ENCODE measurements at regions not wholly inside any gene's neighbourhood (a gene's known extent, or its start where the extent isn't known, plus 50 kb on each side); places are given as distances from the start of the nearest gene placed in this dataset.
"Not testable (repeated sequence)": the region's sequence is repeated elsewhere in the genome, so short reads cannot be mapped to it uniquely, and the experiment has no call there.

GRCh38 chr12:25341877-25342276, 91.1 kb upstream of the KRAS start:
- POLR2A ChIA-PET; H3K4me3 ChIP-seq (ENCODE audit: low read depth, low read length); H3K4me1 ChIP-seq (ENCODE audit: control insufficient read depth, insufficient read depth, low read length); H3K9me3 ChIP-seq (ENCODE audit: control insufficient read depth, insufficient read depth, low read depth, low read length); H3K27ac ChIP-seq (ENCODE audit: extremely low read depth, low read depth, low read length); CTCF ChIA-PET; H3K36me3 ChIP-seq (ENCODE audit: control insufficient read depth in 2 of 2, insufficient read depth in 1 of 2, low read length in 2 of 2): not testable (repeated sequence)
- peak; percentile 28; the same call in 1 of the 2 replicates for TF ChIP-seq SP2 (tag by site-specific recombination; IDR thresholded peaks at IDR 0.05)

DNA sequence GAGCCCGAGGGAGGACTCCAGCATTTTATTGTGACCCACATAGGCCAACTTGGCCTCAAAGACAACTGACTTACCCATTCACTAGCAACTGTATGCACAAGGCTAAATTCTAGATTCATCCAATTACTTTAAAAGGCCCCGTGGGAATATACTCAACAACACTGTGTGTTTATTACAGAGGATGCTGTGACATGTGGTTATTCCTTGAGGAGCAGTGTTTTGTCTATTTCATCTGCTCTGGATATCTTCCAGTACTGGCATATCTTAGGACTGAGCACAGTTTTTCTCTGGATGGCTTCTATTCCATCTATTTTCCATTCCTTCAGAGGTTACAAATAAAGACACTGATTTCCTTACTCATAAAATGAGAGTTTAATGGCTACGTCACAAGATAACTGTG, 87.2 kb upstream of the KRAS start:
- no peak for TF ChIP-seq TCF7L2 (IDR thresholded peaks at IDR 0.05; ENCODE audit: borderline replicate concordance, low read depth, low read length)
- TF ChIP-seq, protein P1, sequence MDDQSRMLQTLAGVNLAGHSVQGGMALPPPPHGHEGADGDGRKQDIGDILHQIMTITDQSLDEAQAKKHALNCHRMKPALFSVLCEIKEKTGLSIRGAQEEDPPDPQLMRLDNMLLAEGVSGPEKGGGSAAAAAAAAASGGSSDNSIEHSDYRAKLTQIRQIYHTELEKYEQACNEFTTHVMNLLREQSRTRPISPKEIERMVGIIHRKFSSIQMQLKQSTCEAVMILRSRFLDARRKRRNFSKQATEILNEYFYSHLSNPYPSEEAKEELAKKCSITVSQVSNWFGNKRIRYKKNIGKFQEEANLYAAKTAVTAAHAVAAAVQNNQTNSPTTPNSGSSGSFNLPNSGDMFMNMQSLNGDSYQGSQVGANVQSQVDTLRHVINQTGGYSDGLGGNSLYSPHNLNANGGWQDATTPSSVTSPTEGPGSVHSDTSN (CRISPR knock-in tag; IDR thresholded peaks at IDR 0.05): no peak
- no peaks in the 10 kb centered on the region for H3K9me3 ChIP-seq (ENCODE audit: control insufficient read depth, insufficient read depth, low read depth, low read length)
- H3K4me3 ChIP-seq (ENCODE audit: low read depth, low read length): no peak overlapping the region
- ChIA-PET POLR2A (no interaction called here), CTCF (no interaction called here)
- no peaks in the 10 kb centered on the region for H3K36me3 ChIP-seq (ENCODE audit: control insufficient read depth in 2 of 2, insufficient read depth in 1 of 2, low read length in 2 of 2)
- H3K4me1 ChIP-seq (ENCODE audit: control insufficient read depth, insufficient read depth, low read length): peaks cover 4% of the 10 kb centered on the region; the same call in 1 of the 2 replicates
- no peak overlapping the region for H3K27ac ChIP-seq (ENCODE audit: extremely low read depth, low read depth, low read length)

- H3K27ac ChIP-seq (ENCODE audit: extremely low read depth, low read depth, low read length): no peak overlapping the region
- H3K9me3 ChIP-seq (ENCODE audit: control insufficient read depth, insufficient read depth, low read depth, low read length): no peaks in the 10 kb centered on the region
- ChIA-PET CTCF (interaction anchor here (0.6 kb wide), 1 partner anchor 666 kb away, joined by 3 read pairs; no protein-coding TSS in a partner anchor), POLR2A (interaction anchor here (0.9 kb wide), 1 partner anchor 53 kb away, joined by 3 read pairs; no protein-coding TSS in a partner anchor)
- peaks cover 8% of the 10 kb centered on the region for H3K4me1 ChIP-seq (ENCODE audit: control insufficient read depth, insufficient read depth, low read length)
- H3K36me3 ChIP-seq (ENCODE audit: control insufficient read depth in 2 of 2, insufficient read depth in 1 of 2, low read length in 2 of 2): no peaks in the 10 kb centered on the region
- no peak overlapping the region for H3K4me3 ChIP-seq (ENCODE audit: low read depth, low read length)
- no peak for TF ChIP-seq ZFP69B (tag by site-specific recombination; IDR thresholded peaks at IDR 0.05)
- no peak for TF ChIP-seq ZNF639 (tag by site-specific recombination; IDR thresholded peaks at IDR 0.05)
- no peak for TF ChIP-seq ZNF19 (tag by site-specific recombination; IDR thresholded peaks at IDR 0.05; ENCODE audit: low read depth)
- TF ChIP-seq ZNF362 (tag by site-specific recombination; IDR thresholded peaks at IDR 0.05): 0 out of 2 replicates have a peak, but pooled peaks have one; percentile 20
- no peak for TF ChIP-seq ZNF660 (tag by site-specific recombination; IDR thresholded peaks at IDR 0.05)
Measured at GRCh38 chr12:25332143-25332542, 81.4 kb upstream of the KRAS start.

- POLR2A ChIA-PET: interaction anchor here (0.6 kb wide), 1 partner anchor 104 kb away, joined by 3 read pairs; no protein-coding TSS in a partner anchor
- CTCF ChIA-PET: interaction anchor here (1.4 kb wide), 1 partner anchor 38 kb away, joined by 3 read pairs; no protein-coding TSS in a partner anchor
- no peak for TF ChIP-seq ZNF133 (tag by site-specific recombination; IDR thresholded peaks at IDR 0.05)
- TF ChIP-seq ZNF239 (tag by site-specific recombination; IDR thresholded peaks at IDR 0.05): no peak
- no peak for TF ChIP-seq MYNN (tag by site-specific recombination; IDR thresholded peaks at IDR 0.05; ENCODE audit: borderline replicate concordance)
- TF ChIP-seq ZNF654 (tag by site-specific recombination; IDR thresholded peaks at IDR 0.05; ENCODE audit: low read depth): peak; percentile 2; the same call in 1 of the 2 replicates
- TF ChIP-seq OSR2 (tag by site-specific recombination; IDR thresholded peaks at IDR 0.05): peak; percentile 91
- TF ChIP-seq ZNF302 (tag by site-specific recombination; IDR thresholded peaks at IDR 0.05; ENCODE audit: low read depth): no peak
- TF ChIP-seq, protein P2, sequence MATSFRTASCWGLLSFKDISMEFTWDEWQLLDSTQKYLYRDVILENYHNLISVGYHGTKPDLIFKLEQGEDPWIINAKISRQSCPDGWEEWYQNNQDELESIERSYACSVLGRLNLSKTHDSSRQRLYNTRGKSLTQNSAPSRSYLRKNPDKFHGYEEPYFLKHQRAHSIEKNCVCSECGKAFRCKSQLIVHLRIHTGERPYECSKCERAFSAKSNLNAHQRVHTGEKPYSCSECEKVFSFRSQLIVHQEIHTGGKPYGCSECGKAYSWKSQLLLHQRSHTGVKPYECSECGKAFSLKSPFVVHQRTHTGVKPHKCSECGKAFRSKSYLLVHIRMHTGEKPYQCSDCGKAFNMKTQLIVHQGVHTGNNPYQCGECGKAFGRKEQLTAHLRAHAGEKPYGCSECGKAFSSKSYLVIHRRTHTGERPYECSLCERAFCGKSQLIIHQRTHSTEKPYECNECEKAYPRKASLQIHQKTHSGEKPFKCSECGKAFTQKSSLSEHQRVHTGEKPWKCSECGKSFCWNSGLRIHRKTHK (tag by site-specific recombination; IDR thresholded peaks at IDR 0.05): no peak
- TF ChIP-seq IKZF3 (tag by site-specific recombination; IDR thresholded peaks at IDR 0.05): peak; percentile 79
- TF ChIP-seq ZNF510 (tag by site-specific recombination; IDR thresholded peaks at IDR 0.05; ENCODE audit: insufficient replicate concordance): no peak
- TF ChIP-seq PRDM6 (tag by site-specific recombination; IDR thresholded peaks at IDR 0.05): peak; percentile 86
- no peak for TF ChIP-seq ZNF830 (tag by site-specific recombination; IDR thresholded peaks at IDR 0.05; ENCODE audit: low read depth)
- no peak for TF ChIP-seq ZNF596 (tag by site-specific recombination; IDR thresholded peaks at IDR 0.05)
Measured at GRCh38 chr12:25328072-25328712, 77.5 kb upstream of the KRAS start.

More at GRCh38 chr12:25328072-25328712, 77.5 kb upstream of the KRAS start:
- no peak overlapping the region for H3K4me3 ChIP-seq (ENCODE audit: low read depth, low read length)
- no peak overlapping the region for H3K27ac ChIP-seq (ENCODE audit: extremely low read depth, low read depth, low read length)
- H3K4me1 ChIP-seq (ENCODE audit: control insufficient read depth, insufficient read depth, low read length): peaks cover 9% of the 10 kb centered on the region
- H3K9me3 ChIP-seq (ENCODE audit: control insufficient read depth, insufficient read depth, low read depth, low read length): no peaks in the 10 kb centered on the region
- no peaks in the 10 kb centered on the region for H3K36me3 ChIP-seq (ENCODE audit: control insufficient read depth in 2 of 2, insufficient read depth in 1 of 2, low read length in 2 of 2)
